ENCODE measurements at regions not wholly inside any gene's neighbourhood (a gene's known extent, or its start where the extent isn't known, plus 50 kb on each side); places are given as distances from the start of the nearest gene placed in this dataset.

DNA sequence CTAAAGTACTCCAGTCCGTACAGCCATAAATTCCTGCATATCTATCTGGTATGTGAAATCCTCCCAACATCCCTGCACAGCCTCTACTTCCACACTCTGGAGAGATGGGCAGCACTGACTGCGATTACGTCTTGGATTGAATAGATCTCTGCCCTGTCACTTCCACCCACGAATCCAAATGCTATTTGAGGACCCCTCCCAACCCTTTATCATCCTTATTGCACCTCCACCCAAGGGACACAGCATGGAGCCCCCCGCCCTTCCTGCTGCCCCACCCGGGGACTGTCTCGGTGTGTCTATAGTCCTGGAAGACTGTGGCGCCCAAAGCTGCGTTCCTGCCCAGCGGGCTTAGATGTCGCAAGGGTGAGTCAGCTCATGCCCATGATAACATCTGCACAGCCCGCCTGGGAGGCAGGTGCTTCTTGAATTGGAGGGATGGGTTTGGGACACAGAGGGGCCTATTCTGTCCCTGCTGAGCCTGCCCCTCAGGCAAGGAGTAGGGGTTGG is 105.7 kb upstream of the HAND1 start:
- ChIA-PET CTCF (interaction anchor here (1.2 kb wide), 1 partner anchor 63 kb away, joined by 4 read pairs; no protein-coding TSS in a partner anchor), POLR2A (no interaction called here)
- FAIRE-seq (no peak), DNase-seq (ENCODE audit: low read depth, low spot score) (no peak)
- H3K9me3 ChIP-seq (replicated peaks; ENCODE audit: control insufficient read depth, insufficient read depth, low read length): no peaks in the 10 kb centered on the region
- H3K79me2 ChIP-seq (ENCODE audit: control insufficient read depth, insufficient read depth, low read length): no peaks in the 10 kb centered on the region
- peaks cover 0 to 5% of the 10 kb centered on the region in 2 experiments for H3K27me3 ChIP-seq (ENCODE audit: control insufficient read depth in 2 of 2, insufficient read depth in 2 of 2, low read length in 2 of 2)
- no peak overlapping the region for H3K27ac ChIP-seq (ENCODE audit: insufficient read depth, low read depth, low read length)
- no peaks in the 10 kb centered on the region for H3K9me1 ChIP-seq (replicated peaks; ENCODE audit: control insufficient read depth, extremely low read depth, insufficient read depth, low read length)
- TF ChIP-seq JUN (IDR thresholded peaks at IDR 0.05; ENCODE audit: borderline replicate concordance, insufficient read depth, insufficient read length, low read depth) (no peak), FOS (IDR thresholded peaks at IDR 0.05; ENCODE audit: borderline replicate concordance, insufficient read depth, low read length) (no peak), GATA2 (IDR thresholded peaks at IDR 0.05; ENCODE audit: insufficient read depth, insufficient read length, low read depth, low read length) (no peak), EZH2 (IDR thresholded peaks at IDR 0.05; ENCODE audit: borderline replicate concordance, low read depth, low read length, severe bottlenecking) (no peak), MYC (IDR thresholded peaks at IDR 0.05; ENCODE audit: low read depth, low read length) (no peak)
- TF ChIP-seq, protein P1, sequence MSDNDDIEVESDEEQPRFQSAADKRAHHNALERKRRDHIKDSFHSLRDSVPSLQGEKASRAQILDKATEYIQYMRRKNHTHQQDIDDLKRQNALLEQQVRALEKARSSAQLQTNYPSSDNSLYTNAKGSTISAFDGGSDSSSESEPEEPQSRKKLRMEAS (IDR thresholded peaks at IDR 0.05; ENCODE audit: insufficient read depth, insufficient read length): no peak
- H4K20me1 ChIP-seq (replicated peaks; ENCODE audit: control insufficient read depth, extremely low read depth, insufficient read depth, low read length): no peaks in the 10 kb centered on the region
- no peak overlapping the region for H3K9ac ChIP-seq (replicated peaks; ENCODE audit: extremely low read depth, insufficient read depth, low read length)
- H3K4me3 ChIP-seq (replicated peaks in 1 of 3; ENCODE audit: insufficient read depth in 1 of 3, low read depth in 1 of 3, low read length in 3 of 3): no peak overlapping the region
- dilution Hi-C loops (cut with MboI; ENCODE audit: extremely low pct_ligation_motif_present, low sequenced_read_pairs) (no loop called here), intact Hi-C loops (cut with micrococcal nuclease) (no loop called here)
- H3K4me2 ChIP-seq (ENCODE audit: insufficient read depth, low read length): no peak overlapping the region
- BruUV-seq (replicated peaks): no TSS peak
- H3K36me3 ChIP-seq (ENCODE audit: control insufficient read depth in 2 of 2, extremely low read depth in 1 of 2, insufficient read depth in 2 of 2, low read length in 2 of 2): no peaks in the 10 kb centered on the region
- no peaks in the 10 kb centered on the region for H3K4me1 ChIP-seq (ENCODE audit: control insufficient read depth, extremely low read depth, insufficient read depth, low read length)
- no peak overlapping the region for H2AFZ ChIP-seq (ENCODE audit: low read depth, low read length)

DNA sequence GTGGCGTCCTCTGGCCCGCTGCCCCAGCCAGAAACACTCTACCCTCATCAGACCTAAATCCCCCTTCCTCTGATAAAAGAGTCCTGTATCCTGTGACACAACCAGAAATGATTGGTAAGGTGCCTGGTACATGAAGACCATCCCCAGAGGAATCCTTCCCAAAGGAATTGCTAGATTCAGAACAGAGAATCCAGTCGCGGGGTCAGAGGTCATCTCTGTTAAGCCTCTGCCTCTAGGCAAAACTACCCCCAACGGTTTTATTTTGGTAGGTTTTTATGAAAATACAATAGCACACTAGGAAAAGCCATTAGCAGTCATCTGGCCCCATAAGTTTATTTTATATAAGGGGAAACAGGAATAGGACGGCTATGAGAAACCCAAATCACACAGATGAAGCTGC is 102.4 kb upstream of the HAND1 start:
- H3K4me1 ChIP-seq (ENCODE audit: control insufficient read depth, extremely low read depth, insufficient read depth, low read length): no peaks in the 10 kb centered on the region
- H3K79me2 ChIP-seq (ENCODE audit: control insufficient read depth, insufficient read depth, low read length): no peaks in the 10 kb centered on the region
- dilution Hi-C loops (cut with MboI; ENCODE audit: extremely low pct_ligation_motif_present, low sequenced_read_pairs): no loop called here
- no peak overlapping the region for H3K4me2 ChIP-seq (ENCODE audit: insufficient read depth, low read length)
- H3K9ac ChIP-seq (replicated peaks; ENCODE audit: extremely low read depth, insufficient read depth, low read length): no peak overlapping the region
- peaks cover 6 to 8% of the 10 kb centered on the region in 2 experiments for H3K27me3 ChIP-seq (ENCODE audit: control insufficient read depth in 2 of 2, insufficient read depth in 2 of 2, low read length in 2 of 2)
- H3K36me3 ChIP-seq (ENCODE audit: control insufficient read depth in 2 of 2, extremely low read depth in 1 of 2, insufficient read depth in 2 of 2, low read length in 2 of 2): no peaks in the 10 kb centered on the region
- H3K4me3 ChIP-seq (replicated peaks in 1 of 3; ENCODE audit: insufficient read depth in 1 of 3, low read depth in 1 of 3, low read length in 3 of 3): no peak overlapping the region
- FAIRE-seq (no peak), DNase-seq (ENCODE audit: low read depth, low spot score) (no peak)
- ChIA-PET POLR2A (no interaction called here), CTCF (no interaction called here)
- TF ChIP-seq GATA2 (IDR thresholded peaks at IDR 0.05; ENCODE audit: insufficient read depth, insufficient read length, low read depth, low read length): no peak
- TF ChIP-seq, protein P1 (IDR thresholded peaks at IDR 0.05; ENCODE audit: insufficient read depth, insufficient read length): no peak
- no peak for TF ChIP-seq FOS (IDR thresholded peaks at IDR 0.05; ENCODE audit: borderline replicate concordance, insufficient read depth, low read length)
- TF ChIP-seq POLR2AphosphoS5 (IDR thresholded peaks at IDR 0.05; ENCODE audit: insufficient read depth, low read depth, low read length): no peak
- TF ChIP-seq EZH2 (IDR thresholded peaks at IDR 0.05; ENCODE audit: borderline replicate concordance, low read depth, low read length, severe bottlenecking): no peak
- no peak for TF ChIP-seq MYC (IDR thresholded peaks at IDR 0.05; ENCODE audit: low read depth, low read length)
- TF ChIP-seq JUN (IDR thresholded peaks at IDR 0.05; ENCODE audit: borderline replicate concordance, insufficient read depth, insufficient read length, low read depth): no peak
- TF ChIP-seq POLR2A (IDR thresholded peaks at IDR 0.05; ENCODE audit: low read depth, low read length): no peak
- TF ChIP-seq, protein P2, sequence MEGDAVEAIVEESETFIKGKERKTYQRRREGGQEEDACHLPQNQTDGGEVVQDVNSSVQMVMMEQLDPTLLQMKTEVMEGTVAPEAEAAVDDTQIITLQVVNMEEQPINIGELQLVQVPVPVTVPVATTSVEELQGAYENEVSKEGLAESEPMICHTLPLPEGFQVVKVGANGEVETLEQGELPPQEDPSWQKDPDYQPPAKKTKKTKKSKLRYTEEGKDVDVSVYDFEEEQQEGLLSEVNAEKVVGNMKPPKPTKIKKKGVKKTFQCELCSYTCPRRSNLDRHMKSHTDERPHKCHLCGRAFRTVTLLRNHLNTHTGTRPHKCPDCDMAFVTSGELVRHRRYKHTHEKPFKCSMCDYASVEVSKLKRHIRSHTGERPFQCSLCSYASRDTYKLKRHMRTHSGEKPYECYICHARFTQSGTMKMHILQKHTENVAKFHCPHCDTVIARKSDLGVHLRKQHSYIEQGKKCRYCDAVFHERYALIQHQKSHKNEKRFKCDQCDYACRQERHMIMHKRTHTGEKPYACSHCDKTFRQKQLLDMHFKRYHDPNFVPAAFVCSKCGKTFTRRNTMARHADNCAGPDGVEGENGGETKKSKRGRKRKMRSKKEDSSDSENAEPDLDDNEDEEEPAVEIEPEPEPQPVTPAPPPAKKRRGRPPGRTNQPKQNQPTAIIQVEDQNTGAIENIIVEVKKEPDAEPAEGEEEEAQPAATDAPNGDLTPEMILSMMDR (IDR thresholded peaks at IDR 0.05; ENCODE audit: extremely low read depth in 1 of 2, insufficient read depth in 1 of 2, low read depth in 1 of 2, low read length in 2 of 2): no peak
- H3K27ac ChIP-seq (ENCODE audit: insufficient read depth, low read depth, low read length): no peak overlapping the region
- H3K9me3 ChIP-seq (replicated peaks; ENCODE audit: control insufficient read depth, insufficient read depth, low read length): no peaks in the 10 kb centered on the region
- intact Hi-C loops (cut with micrococcal nuclease): no loop called here
- no peaks in the 10 kb centered on the region for H3K9me1 ChIP-seq (replicated peaks; ENCODE audit: control insufficient read depth, extremely low read depth, insufficient read depth, low read length)
- no TSS peak for BruUV-seq (replicated peaks)
- H2AFZ ChIP-seq (ENCODE audit: low read depth, low read length): no peak overlapping the region
- H4K20me1 ChIP-seq (replicated peaks; ENCODE audit: control insufficient read depth, extremely low read depth, insufficient read depth, low read length): no peaks in the 10 kb centered on the region

Measured in endothelial cell of umbilical vein (primary cell).